ENCODE measurements at regions not wholly inside any gene's neighbourhood (a gene's known extent, or its start where the extent isn't known, plus 50 kb on each side); places are given as distances from the start of the nearest gene placed in this dataset.

DNA sequence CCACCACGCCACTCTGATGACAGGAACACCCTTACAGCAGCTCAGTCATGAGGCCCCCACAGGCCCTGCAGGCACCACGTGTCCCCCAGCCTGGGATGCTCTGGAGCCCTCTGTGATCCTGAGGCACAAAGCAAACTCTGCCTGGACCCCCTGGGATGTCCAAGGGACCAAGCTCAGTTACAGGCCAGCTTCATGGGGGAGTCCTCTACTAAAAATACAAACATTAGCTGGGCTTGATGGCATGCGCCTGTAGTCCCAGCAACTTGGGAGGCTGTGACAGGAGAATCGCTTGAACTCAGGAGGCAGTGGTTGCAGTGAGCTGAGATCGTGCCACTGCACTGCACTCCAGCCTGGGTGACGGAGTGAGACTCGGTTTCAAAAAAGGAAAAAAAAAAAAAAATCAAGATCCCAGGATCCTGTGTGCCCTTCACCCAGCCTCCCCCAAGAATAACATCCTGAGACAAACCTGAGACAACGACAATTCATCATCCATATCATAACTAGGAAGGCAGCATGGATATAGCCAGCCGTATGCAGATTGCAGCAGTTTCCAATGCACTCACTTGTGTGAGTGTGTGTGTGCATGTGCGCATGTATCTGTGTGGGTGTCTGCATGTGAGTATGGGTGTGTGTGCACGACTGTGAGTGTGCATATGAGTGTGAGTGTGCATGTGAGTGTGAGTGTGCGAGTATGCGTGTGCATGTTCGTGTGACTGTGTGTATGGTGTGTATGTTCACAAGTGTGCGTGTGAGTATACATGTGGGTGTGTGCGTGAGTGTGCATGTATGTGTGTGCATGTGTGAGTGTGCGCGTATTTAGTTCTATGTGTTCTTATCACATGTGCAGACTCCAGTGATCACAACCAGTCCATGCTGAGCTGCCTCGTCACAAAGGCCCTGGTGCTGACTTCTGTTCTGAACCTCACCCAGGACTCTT lies 52.1 kb downstream of the NCOR2 start:
- TF ChIP-seq, protein P1, sequence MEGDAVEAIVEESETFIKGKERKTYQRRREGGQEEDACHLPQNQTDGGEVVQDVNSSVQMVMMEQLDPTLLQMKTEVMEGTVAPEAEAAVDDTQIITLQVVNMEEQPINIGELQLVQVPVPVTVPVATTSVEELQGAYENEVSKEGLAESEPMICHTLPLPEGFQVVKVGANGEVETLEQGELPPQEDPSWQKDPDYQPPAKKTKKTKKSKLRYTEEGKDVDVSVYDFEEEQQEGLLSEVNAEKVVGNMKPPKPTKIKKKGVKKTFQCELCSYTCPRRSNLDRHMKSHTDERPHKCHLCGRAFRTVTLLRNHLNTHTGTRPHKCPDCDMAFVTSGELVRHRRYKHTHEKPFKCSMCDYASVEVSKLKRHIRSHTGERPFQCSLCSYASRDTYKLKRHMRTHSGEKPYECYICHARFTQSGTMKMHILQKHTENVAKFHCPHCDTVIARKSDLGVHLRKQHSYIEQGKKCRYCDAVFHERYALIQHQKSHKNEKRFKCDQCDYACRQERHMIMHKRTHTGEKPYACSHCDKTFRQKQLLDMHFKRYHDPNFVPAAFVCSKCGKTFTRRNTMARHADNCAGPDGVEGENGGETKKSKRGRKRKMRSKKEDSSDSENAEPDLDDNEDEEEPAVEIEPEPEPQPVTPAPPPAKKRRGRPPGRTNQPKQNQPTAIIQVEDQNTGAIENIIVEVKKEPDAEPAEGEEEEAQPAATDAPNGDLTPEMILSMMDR (conservative IDR thresholded peaks at IDR 0.05; ENCODE audit: low read length): no peak
- no peak for TF ChIP-seq EZH2phosphoT487 (IDR thresholded peaks at IDR 0.05; ENCODE audit: borderline replicate concordance)

Measured in Loucy (cell line).